Lower leg skin (tissue), 4 donors: ENCODE measurements at regions not wholly inside any gene's neighbourhood (a gene's known extent, or its start where the extent isn't known, plus 50 kb on each side); places are given as distances from the start of the nearest gene placed in this dataset.

ENCODE experiments used
- DNase-seq, 2 donors: peaks; one replicate each; pipeline ENCODE4 v3.0.0-alpha.2; 2019; ENCODE audit warnings: low spot score in 2 of 2
- H3K4me3 ChIP-seq: fragments of 200-600 bp; sonication (generic); 2 replicates; pipeline ENCODE4 v1.5.1; 2017; ENCODE audit warnings: mild to moderate bottlenecking, low read depth; ENCODE audit not compliant: poor library complexity, severe bottlenecking
- POLR2A ChIP-seq, 2 donors: fragments of 450-650 bp; IDR thresholded peaks; one replicate each; pipeline ENCODE4 v1.6.1; 2016 to 2017; ENCODE audit warnings: antibody characterized with exemption in 2 of 2, mild to moderate bottlenecking in 1 of 2, moderate library complexity in 1 of 2
- WGBS, 2 donors: methylation state at CpG; one replicate each; pipeline ENCODE4 v1.1.5; 2018; 5-methylcytosine and 5-hydroxymethylcytosine counted together
- intact Hi-C: fragments of 100-400 bp; cut with DNase I; formaldehyde crosslinking; loops from one replicate; pipeline ENCODE4 v1.15.0; 2023; ENCODE audit warnings: low total_unique reads
- TF ChIP-seq, protein P1 (sequence below), 3 donors: fragments of 450-650 bp; IDR thresholded peaks; one replicate each; pipeline ENCODE4 v1.5.1; 2016; ENCODE audit warnings: antibody characterized with exemption in 3 of 3, mild to moderate bottlenecking in 3 of 3, moderate library complexity in 2 of 3

DNA sequence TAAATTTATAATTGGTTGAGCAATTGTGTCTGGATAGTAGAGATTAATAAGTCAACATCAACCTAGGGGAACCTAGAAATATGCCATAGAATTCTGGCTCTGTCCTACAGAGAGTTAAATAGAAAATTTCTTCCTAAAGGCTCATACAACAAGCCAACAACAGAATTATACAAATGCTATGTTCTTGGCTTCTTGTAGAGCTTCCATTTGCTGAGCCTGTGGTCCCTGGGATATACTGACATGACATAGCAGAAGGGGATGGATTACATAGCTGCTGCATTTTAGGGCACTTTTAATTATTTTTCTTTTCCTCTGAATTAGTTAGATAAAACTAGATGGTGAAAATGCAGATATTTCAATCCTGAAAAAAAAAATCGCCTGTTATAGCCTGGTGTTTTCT, 95.5 kb upstream of the ST6GAL2 start:
- DNase-seq = no peak
- 87 to 93% methylated on average over 1 of the region's 1 CpG for WGBS, 2 donors
- no peak for TF ChIP-seq POLR2A (IDR thresholded peaks at IDR 0.05)
- TF ChIP-seq, protein P1, sequence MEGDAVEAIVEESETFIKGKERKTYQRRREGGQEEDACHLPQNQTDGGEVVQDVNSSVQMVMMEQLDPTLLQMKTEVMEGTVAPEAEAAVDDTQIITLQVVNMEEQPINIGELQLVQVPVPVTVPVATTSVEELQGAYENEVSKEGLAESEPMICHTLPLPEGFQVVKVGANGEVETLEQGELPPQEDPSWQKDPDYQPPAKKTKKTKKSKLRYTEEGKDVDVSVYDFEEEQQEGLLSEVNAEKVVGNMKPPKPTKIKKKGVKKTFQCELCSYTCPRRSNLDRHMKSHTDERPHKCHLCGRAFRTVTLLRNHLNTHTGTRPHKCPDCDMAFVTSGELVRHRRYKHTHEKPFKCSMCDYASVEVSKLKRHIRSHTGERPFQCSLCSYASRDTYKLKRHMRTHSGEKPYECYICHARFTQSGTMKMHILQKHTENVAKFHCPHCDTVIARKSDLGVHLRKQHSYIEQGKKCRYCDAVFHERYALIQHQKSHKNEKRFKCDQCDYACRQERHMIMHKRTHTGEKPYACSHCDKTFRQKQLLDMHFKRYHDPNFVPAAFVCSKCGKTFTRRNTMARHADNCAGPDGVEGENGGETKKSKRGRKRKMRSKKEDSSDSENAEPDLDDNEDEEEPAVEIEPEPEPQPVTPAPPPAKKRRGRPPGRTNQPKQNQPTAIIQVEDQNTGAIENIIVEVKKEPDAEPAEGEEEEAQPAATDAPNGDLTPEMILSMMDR (IDR thresholded peaks at IDR 0.05) = no peak
- H3K4me3 ChIP-seq = no peak overlapping the region
- intact Hi-C loops = no loop called here

DNA sequence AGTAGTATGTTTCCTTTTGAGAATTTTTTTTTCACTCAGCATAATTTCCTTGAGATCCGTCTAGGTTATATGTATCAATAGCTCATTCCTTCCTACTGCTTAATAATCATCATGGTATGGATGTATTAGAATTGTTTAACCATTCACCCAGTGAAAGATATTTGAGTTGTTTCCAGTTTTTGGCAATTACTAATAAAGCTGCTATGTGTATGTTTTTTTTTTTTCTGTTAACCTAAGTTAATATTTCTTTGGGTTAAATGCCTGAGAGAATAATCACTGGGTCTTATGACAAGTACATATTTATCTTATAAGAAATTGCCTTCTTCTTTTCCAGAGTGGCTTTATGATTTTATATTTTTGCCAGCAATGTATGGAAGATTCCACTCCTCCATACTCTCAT, 96.4 kb upstream of the ST6GAL2 start:
- intact Hi-C loops = no loop called here
- H3K4me3 ChIP-seq = no peak overlapping the region
- 88 to 96% methylated on average over 1 of the region's 1 CpG for WGBS, 2 donors
- TF ChIP-seq, protein P1 (IDR thresholded peaks at IDR 0.05) = no peak
- no peak for DNase-seq

DNA sequence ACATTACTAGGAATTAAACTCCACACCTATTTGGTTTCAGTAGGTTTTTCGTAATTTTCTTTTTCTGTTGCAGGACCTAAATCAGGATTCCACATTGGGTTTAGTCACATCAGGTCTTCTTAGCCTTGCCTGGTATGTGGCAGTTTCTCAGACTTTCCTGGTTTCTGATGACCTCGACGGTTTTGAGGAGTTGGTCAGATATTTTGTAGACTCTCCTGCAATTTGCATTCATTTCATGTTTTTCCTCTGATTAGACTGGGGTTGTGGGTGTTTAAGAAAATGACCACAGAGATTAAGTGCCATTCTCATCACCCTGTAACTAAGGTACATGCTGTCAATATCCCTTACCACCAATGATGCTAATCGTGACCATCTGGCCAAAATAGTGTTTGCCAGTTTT, 97.3 kb upstream of the ST6GAL2 start:
- no peak for DNase-seq
- no peak for TF ChIP-seq POLR2A (IDR thresholded peaks at IDR 0.05)
- TF ChIP-seq, protein P1 (IDR thresholded peaks at IDR 0.05) = no peak
- WGBS, 2 donors = 91 to 93% methylated on average over 4 of the region's 4 CpGs
- intact Hi-C loops = no loop called here
- no peak overlapping the region for H3K4me3 ChIP-seq

DNA sequence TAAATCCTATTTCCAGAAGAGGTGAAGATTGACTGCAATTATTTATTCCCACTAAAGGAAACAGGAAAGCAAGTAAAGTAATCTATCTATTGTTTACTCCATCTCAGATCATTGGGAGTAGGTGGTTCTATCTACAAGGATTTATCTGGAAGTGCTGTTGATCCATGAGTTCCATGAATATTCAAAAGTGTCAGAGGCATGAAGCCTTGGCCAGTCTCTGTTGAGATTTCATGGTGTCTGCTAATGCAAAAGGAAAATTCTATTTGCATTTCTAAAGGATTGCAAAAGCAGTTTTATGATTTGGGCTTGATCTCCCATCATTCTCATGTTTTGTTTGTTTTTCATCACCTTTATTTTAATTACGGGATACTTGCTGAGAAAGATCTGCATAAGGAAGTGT, 102.4 kb upstream of the ST6GAL2 start:
- 76 to 77% methylated on average over 1 of the region's 1 CpG for WGBS, 2 donors
- H3K4me3 ChIP-seq = no peak overlapping the region
- intact Hi-C loops = no loop called here
- no peak for TF ChIP-seq POLR2A (IDR thresholded peaks at IDR 0.05)
- TF ChIP-seq, protein P1 (IDR thresholded peaks at IDR 0.05) = no peak
- no peak for DNase-seq

DNA sequence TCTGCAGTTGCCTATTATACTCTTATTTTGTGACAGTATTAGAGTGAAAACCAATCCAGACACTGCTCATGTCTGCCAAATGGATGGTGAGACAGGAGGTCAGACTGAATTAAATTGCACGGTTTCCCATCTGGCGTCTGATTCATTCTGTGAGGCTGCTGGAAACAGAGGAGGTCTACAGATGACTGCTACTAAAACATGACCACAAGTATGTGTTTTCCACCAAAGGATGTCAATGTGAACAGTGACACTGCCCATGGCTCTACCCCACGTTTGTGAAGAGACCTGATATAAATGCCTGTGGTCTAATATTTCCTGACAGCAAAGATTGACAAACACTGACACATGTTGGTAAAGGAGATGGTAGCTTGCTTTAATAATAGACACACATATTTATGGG, 104.3 kb upstream of the ST6GAL2 start:
- 54 to 73% methylated on average over 3 of the region's 3 CpGs for WGBS, 2 donors
- no peak for DNase-seq
- no peak for TF ChIP-seq POLR2A (IDR thresholded peaks at IDR 0.05)
- TF ChIP-seq, protein P1 (IDR thresholded peaks at IDR 0.05) = no peak
- intact Hi-C loops = no loop called here
- H3K4me3 ChIP-seq = peak overlapping the region; percentile 6

DNA sequence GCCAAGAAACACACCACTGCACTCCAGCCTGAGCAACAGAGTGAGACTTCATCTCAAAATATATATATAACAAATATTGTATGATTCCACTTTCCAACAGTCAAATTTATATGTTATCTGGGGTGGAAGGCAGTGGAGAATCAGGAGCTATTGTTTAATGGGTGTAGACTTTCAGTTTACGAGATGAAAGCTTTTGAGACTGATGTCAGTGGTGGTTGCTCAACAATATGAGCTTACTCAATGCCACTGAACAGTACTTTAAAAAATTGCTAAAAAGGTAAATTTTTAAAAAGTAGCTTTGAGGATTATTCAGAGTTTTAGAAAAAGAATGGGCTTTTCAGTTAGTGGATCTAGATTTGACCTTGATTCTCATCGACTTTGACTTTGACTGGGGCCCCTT, 105.9 kb upstream of the ST6GAL2 start:
- no peak for DNase-seq
- intact Hi-C loops = no loop called here
- no peak for TF ChIP-seq POLR2A (IDR thresholded peaks at IDR 0.05)
- TF ChIP-seq, protein P1 (IDR thresholded peaks at IDR 0.05) = no peak
- no peak overlapping the region for H3K4me3 ChIP-seq
- WGBS, 2 donors = 91 to 96% methylated on average over 2 of the region's 2 CpGs
